A549 (cell line): ENCODE measurements at regions not wholly inside any gene's neighbourhood (a gene's known extent, or its start where the extent isn't known, plus 50 kb on each side); places are given as distances from the start of the nearest gene placed in this dataset.

Experiments
- ATAC-seq, 2 experiments: fragments of 200-7000 bp in 1 of 2; fragments of >200 bp in 1 of 2; cut with Nextera tagmentation in 1 of 2; cut with Tn5 transposase in 1 of 2; 3 replicates each; pipeline versions ENCODE4 v1.8.0 to v1.9.1; 2018 to 2020; ENCODE audit warnings: mild to moderate bottlenecking in 1 of 2, moderate library complexity in 1 of 2
- CTCF ChIA-PET: fragments of 300-600 bp; sonication (Branson Sonifier 250); formaldehyde crosslinking; extraction: SDS; loops from one replicate; lab custom pipeline; 2021; ENCODE audit warnings: antibody characterized with exemption, inconsistent platforms; lab: Yijun Ruan, JAX
- POLR2A ChIA-PET: fragments of 350-600 bp; formaldehyde crosslinking; extraction: SDS; loops from one replicate; lab custom pipeline; 2021; ENCODE audit warnings: antibody characterized with exemption, inconsistent platforms; lab: Yijun Ruan, JAX
- DNase-seq, 2 experiments: peaks; one replicate each; pipeline versions ENCODE4 v3.0.0 to v3.0.0-alpha.2; 2011 to 2016; ENCODE audit warnings: low read depth in 1 of 2, low spot score in 1 of 2
- FAIRE-seq: peaks from 2 replicates; lab custom pipeline; 2011; peaks lifted over from hg19 to GRCh38; lab: Jason Lieb, UNC
- H3K27ac ChIP-seq, 2 experiments: fragments of >200 bp; sonication (Bioruptor Twin); formaldehyde crosslinking; 3 replicates each; pipeline ENCODE4 v1.5.1; 2016 to 2017
- H3K4me1 ChIP-seq: fragments of >200 bp; sonication (Bioruptor Twin); formaldehyde crosslinking; 3 replicates; pipeline ENCODE4 v1.6.1; 2016
- H3K4me2 ChIP-seq: fragments of >200 bp; sonication (Bioruptor Twin); formaldehyde crosslinking; 3 replicates; pipeline ENCODE4 v1.6.1; 2016
- H3K4me3 ChIP-seq: fragments of >200 bp; sonication (Bioruptor Twin); formaldehyde crosslinking; 3 replicates; pipeline ENCODE4 v1.5.1; 2016
- H3K9me3 ChIP-seq: fragments of >200 bp; sonication (Bioruptor Twin); formaldehyde crosslinking; 3 replicates; pipeline ENCODE4 v1.6.1; 2016
- CBX2 ChIP-seq: fragments of 200-600 bp; sonication (generic); IDR thresholded peaks from 2 replicates; pipeline ENCODE4 v1.6.1; 2016; ENCODE audit warnings: low read depth, mild to moderate bottlenecking, borderline replicate concordance
- CBX8 ChIP-seq: fragments of 200-600 bp; sonication (generic); IDR thresholded peaks from 2 replicates; pipeline ENCODE4 v1.6.1; 2016
- CEBPB ChIP-seq, 2 experiments: fragments of >200 bp in 1 of 2; sonication (Bioruptor Twin) in 1 of 2; formaldehyde crosslinking in 1 of 2; IDR thresholded peaks; 2 replicates each; pipeline ENCODE4 v1.6.1; 2012 to 2016
- CHD2 ChIP-seq: fragments of 150-350 bp; IDR thresholded peaks from 2 replicates; pipeline ENCODE4 v1.6.1; 2014; ENCODE audit warnings: low read length; ENCODE audit not compliant: partially characterized antibody
- EHF ChIP-seq: fragments of 250-450 bp; sonication (Bioruptor Pico); IDR thresholded peaks from 2 replicates; pipeline ENCODE4 v1.5.0; 2020; ENCODE audit warnings: mild to moderate bottlenecking
- EP300 ChIP-seq, 2 experiments: fragments of >200 bp; sonication (Bioruptor Twin); formaldehyde crosslinking; IDR thresholded peaks; 2 replicates in 1 of 2; 3 replicates in 1 of 2; pipeline ENCODE4 v1.6.1; 2016 to 2017
- FOSB ChIP-seq: fragments of 250-450 bp; sonication (Bioruptor Pico); IDR thresholded peaks from 2 replicates; pipeline ENCODE4 v1.5.0; 2020; ENCODE audit warnings: mild to moderate bottlenecking, moderate library complexity
- FOSL2 ChIP-seq, 2 experiments: fragments of 450-650 bp in 1 of 2; fragments of >200 bp in 1 of 2; sonication (Bioruptor Twin) in 1 of 2; formaldehyde crosslinking; IDR thresholded peaks; 2 replicates each; pipeline versions ENCODE4 v1.5.0 to v1.6.1; 2016 to 2020; ENCODE audit warnings: mild to moderate bottlenecking in 1 of 2, moderate library complexity in 1 of 2
- HEYL ChIP-seq: fragments of 250-450 bp; sonication (Bioruptor Pico); IDR thresholded peaks from 2 replicates; pipeline ENCODE4 v1.8.0; 2021; ENCODE audit warnings: mild to moderate bottlenecking, moderate library complexity
- HOXA7 ChIP-seq: fragments of 250-450 bp; sonication (Bioruptor Pico); IDR thresholded peaks from 2 replicates; pipeline ENCODE4 v1.5.0; 2020; ENCODE audit warnings: mild to moderate bottlenecking, moderate library complexity
- HOXB13 ChIP-seq: fragments of 250-450 bp; sonication (Bioruptor Pico); IDR thresholded peaks from 2 replicates; pipeline ENCODE4 v1.5.0; 2020; ENCODE audit warnings: low read depth, mild to moderate bottlenecking, moderate library complexity
- JUNB ChIP-seq: fragments of >200 bp; sonication (Bioruptor Twin); formaldehyde crosslinking; IDR thresholded peaks from 2 replicates; pipeline ENCODE4 v1.6.1; 2016
- KDM5A ChIP-seq: fragments of 200-600 bp; sonication (generic); IDR thresholded peaks from 2 replicates; pipeline ENCODE4 v1.6.1; 2016; ENCODE audit warnings: antibody characterized with exemption, mild to moderate bottlenecking
- MAZ ChIP-seq: fragments of 150-350 bp; IDR thresholded peaks from 2 replicates; pipeline ENCODE4 v1.6.1; 2014; ENCODE audit warnings: antibody characterized with exemption, low read depth, low read length, borderline replicate concordance
- POLR2AphosphoS2 ChIP-seq: conservative IDR thresholded peaks from 2 replicates; pipeline ENCODE4 v1.6.1; 2012; ENCODE audit warnings: low read length, improper control_type of control experiment, inconsistent platforms
- RCOR1 ChIP-seq: fragments of 150-350 bp; IDR thresholded peaks from 2 replicates; pipeline ENCODE4 v1.6.1; 2014; ENCODE audit warnings: antibody characterized with exemption, low read length, low read depth
- RNF2 ChIP-seq: fragments of 200-600 bp; sonication (generic); IDR thresholded peaks from 2 replicates; pipeline ENCODE4 v1.6.1; 2016; ENCODE audit warnings: low read depth, mild to moderate bottlenecking, antibody characterized with exemption, moderate library complexity, borderline replicate concordance
- SMC3 ChIP-seq: fragments of >200 bp; sonication (Bioruptor Twin); formaldehyde crosslinking; IDR thresholded peaks from 3 replicates; pipeline ENCODE4 v1.6.1; 2018; ENCODE audit warnings: inconsistent platforms
- SREBF2 ChIP-seq: fragments of 450-650 bp; IDR thresholded peaks from 2 replicates; pipeline ENCODE4 v1.6.1; 2014; ENCODE audit warnings: mild to moderate bottlenecking, moderate library complexity
- TFCP2L1 ChIP-seq: fragments of 250-450 bp; sonication (Bioruptor Pico); IDR thresholded peaks from 2 replicates; pipeline ENCODE4 v1.5.0; 2021; ENCODE audit warnings: mild to moderate bottlenecking
- TP53 ChIP-seq: fragments of 250-450 bp; sonication (Bioruptor Pico); IDR thresholded peaks from 2 replicates; pipeline ENCODE4 v1.5.0; 2021; ENCODE audit warnings: mild to moderate bottlenecking, moderate library complexity
- ZSCAN20 ChIP-seq: fragments of 250-450 bp; sonication (Bioruptor Pico); IDR thresholded peaks from 2 replicates; pipeline ENCODE4 v1.8.0; 2022; ENCODE audit warnings: mild to moderate bottlenecking, moderate library complexity
- WGBS: methylation state at CpG from one replicate; pipeline ENCODE4 v1.1.6; 2017; ENCODE audit errors: missing lambda C conversion rate; 5-methylcytosine and 5-hydroxymethylcytosine counted together
- TF ChIP-seq, protein P1 (sequence below): fragments of 450-650 bp; IDR thresholded peaks from 2 replicates; pipeline ENCODE4 v1.6.1; 2014; ENCODE audit warnings: antibody characterized with exemption
- TF ChIP-seq, protein P2 (sequence below): fragments of >200 bp; sonication (Bioruptor Twin); formaldehyde crosslinking; IDR thresholded peaks from 3 replicates; pipeline ENCODE4 v1.5.1; 2016
- TF ChIP-seq, protein P3 (sequence below): fragments of >200 bp; sonication (Bioruptor Twin); formaldehyde crosslinking; IDR thresholded peaks from 2 replicates; pipeline ENCODE4 v1.6.1; 2016
- TF ChIP-seq, protein P4 (sequence below): fragments of 150-350 bp; IDR thresholded peaks from 2 replicates; pipeline ENCODE4 v1.6.1; 2014; ENCODE audit warnings: low read depth, mild to moderate bottlenecking, low read length

DNA sequence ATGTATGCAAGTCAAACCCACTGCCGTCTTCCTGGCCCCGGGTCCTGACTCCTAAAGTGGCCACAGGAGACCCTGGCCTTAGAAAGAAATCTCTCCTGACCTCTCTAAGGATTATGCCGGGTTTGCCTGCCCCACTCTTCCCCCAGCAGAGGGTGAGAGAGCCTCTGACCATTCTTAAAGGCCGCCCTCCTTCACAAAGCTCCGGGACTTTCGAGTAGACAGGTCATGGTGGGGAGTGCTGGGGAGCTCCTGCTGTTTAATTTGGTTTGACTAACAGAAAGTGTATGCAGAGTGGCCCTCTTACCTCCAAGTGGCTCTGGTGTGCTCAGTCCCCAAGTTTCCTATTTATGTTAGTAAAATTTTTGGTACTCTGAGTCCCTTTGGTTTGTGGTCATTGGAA, 111.8 kb downstream of the LRRC70 start:
- no peak for TF ChIP-seq HOXB13 (CRISPR knock-in tag)
- no peak for TF ChIP-seq HOXA7 (CRISPR knock-in tag)
- TF ChIP-seq FOSL2 (IDR thresholded peaks at IDR 0.05): no peak
- TF ChIP-seq FOSL2 (CRISPR knock-in tag; IDR thresholded peaks at IDR 0.05): no peak
- TF ChIP-seq ZSCAN20 (CRISPR knock-in tag): no peak
- TF ChIP-seq, protein P1, sequence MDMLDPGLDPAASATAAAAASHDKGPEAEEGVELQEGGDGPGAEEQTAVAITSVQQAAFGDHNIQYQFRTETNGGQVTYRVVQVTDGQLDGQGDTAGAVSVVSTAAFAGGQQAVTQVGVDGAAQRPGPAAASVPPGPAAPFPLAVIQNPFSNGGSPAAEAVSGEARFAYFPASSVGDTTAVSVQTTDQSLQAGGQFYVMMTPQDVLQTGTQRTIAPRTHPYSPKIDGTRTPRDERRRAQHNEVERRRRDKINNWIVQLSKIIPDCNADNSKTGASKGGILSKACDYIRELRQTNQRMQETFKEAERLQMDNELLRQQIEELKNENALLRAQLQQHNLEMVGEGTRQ: no peak
- TF ChIP-seq, protein P2, sequence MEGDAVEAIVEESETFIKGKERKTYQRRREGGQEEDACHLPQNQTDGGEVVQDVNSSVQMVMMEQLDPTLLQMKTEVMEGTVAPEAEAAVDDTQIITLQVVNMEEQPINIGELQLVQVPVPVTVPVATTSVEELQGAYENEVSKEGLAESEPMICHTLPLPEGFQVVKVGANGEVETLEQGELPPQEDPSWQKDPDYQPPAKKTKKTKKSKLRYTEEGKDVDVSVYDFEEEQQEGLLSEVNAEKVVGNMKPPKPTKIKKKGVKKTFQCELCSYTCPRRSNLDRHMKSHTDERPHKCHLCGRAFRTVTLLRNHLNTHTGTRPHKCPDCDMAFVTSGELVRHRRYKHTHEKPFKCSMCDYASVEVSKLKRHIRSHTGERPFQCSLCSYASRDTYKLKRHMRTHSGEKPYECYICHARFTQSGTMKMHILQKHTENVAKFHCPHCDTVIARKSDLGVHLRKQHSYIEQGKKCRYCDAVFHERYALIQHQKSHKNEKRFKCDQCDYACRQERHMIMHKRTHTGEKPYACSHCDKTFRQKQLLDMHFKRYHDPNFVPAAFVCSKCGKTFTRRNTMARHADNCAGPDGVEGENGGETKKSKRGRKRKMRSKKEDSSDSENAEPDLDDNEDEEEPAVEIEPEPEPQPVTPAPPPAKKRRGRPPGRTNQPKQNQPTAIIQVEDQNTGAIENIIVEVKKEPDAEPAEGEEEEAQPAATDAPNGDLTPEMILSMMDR: no peak
- no peak for TF ChIP-seq SMC3
- no peak for TF ChIP-seq KDM5A
- TF ChIP-seq JUNB: no peak
- no peak for TF ChIP-seq TP53 (CRISPR knock-in tag)
- TF ChIP-seq POLR2AphosphoS2: no peak
- H3K27ac ChIP-seq: 0 out of 6 replicates have a peak overlapping the region, but pooled peaks of 1 of the 2 experiments have one; percentile 39
- no peaks in the 10 kb centered on the region for H3K4me1 ChIP-seq
- ChIA-PET CTCF (interaction anchor here (1.4 kb wide), 1 partner anchor 9 kb away, joined by 3 read pairs; no protein-coding TSS in a partner anchor), POLR2A (no interaction called here)
- ATAC-seq (peak; percentile 43 to 46; a peak in 4 of 6 replicates), FAIRE-seq (no peak), DNase-seq (no peak)
- H3K9me3 ChIP-seq: peaks cover 7% of the 10 kb centered on the region; the same call in 1 of the 3 replicates
- 0 out of 3 replicates have a peak overlapping the region, but pooled peaks have one; percentile 5 for H3K4me2 ChIP-seq
- H3K4me3 ChIP-seq: no peak overlapping the region
- 58% methylated on average over 6 of the region's 6 CpGs for WGBS

DNA sequence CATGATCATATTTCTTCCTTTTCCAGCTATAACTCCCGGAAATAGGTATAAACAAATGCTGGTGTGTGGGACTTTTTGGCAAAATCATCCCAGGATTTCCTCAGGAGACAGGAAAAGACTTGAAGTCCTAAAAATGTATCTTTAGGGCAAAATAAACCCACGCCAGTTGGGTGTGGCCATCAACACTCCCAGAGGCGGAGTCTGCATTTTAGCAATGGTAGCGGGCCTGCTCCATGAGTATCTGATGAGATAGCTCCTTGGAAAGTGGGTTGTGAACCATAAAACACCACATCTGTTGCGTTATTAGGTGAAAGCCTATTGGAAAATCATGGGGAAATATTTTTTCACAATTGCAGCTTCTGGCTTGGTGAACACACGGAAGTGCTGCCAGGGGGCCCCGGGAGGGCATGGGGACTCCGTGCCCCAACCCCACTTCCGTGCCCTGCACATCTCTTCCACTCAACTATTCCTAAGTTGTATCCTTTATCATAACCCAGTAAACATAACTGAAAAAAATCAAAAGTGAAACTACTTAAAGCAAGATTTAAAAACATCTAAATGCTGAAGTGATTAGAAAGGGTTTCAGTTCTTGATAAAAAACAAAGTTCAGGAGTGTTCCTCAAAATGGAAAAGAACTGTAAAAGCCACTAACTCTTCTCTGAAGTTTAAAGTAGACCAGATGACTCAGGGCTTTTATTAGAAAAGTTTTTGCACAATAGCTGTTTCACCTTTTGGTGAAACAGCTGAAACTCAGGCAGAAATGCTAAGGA, 111.2 kb downstream of the LRRC70 start:
- CTCF ChIA-PET: interaction anchor here (1.4 kb wide), 1 partner anchor 9 kb away, joined by 3 read pairs; no protein-coding TSS in a partner anchor

DNA sequence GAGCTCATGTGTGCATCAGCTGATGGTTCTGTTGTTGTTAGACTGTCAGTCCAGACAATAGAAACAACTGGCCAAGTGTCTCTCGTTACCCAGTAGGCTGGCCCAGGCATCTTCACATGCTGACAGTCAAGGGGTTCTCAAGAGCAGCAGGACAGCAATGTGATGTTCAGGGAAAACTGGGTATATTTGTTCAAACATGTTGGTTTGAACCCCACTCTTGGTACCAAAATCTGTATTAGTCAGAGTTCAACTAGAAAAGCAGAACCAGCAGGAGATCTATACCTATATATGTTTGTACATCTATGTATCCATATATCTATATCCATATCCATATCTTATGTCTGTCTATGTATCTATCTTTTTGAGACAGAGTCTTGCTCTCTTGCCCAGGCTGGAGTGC, 108.1 kb downstream of the LRRC70 start:
- CTCF ChIA-PET: no interaction called here
- no peak for TF ChIP-seq CBX8
- TF ChIP-seq, protein P3, sequence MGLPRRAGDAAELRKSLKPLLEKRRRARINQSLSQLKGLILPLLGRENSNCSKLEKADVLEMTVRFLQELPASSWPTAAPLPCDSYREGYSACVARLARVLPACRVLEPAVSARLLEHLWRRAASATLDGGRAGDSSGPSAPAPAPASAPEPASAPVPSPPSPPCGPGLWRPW: no peak
- TF ChIP-seq KDM5A: no peak
- no peak for TF ChIP-seq CHD2
- TF ChIP-seq CEBPB (IDR thresholded peaks at IDR 0.05): no peak
- TF ChIP-seq EP300 (IDR thresholded peaks at IDR 0.05): no peak
- no peak for TF ChIP-seq RNF2
- no peak for TF ChIP-seq TFCP2L1
- TF ChIP-seq, protein P4, sequence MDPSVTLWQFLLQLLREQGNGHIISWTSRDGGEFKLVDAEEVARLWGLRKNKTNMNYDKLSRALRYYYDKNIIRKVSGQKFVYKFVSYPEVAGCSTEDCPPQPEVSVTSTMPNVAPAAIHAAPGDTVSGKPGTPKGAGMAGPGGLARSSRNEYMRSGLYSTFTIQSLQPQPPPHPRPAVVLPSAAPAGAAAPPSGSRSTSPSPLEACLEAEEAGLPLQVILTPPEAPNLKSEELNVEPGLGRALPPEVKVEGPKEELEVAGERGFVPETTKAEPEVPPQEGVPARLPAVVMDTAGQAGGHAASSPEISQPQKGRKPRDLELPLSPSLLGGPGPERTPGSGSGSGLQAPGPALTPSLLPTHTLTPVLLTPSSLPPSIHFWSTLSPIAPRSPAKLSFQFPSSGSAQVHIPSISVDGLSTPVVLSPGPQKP: no peak
- no peak for TF ChIP-seq MAZ
- no peak for TF ChIP-seq FOSB (CRISPR knock-in tag)
- TF ChIP-seq HEYL: no peak
- TF ChIP-seq EHF: no peak
- no peak for TF ChIP-seq HOXB13 (CRISPR knock-in tag)
- no peak for TF ChIP-seq RCOR1
- no peak for TF ChIP-seq SREBF2
- TF ChIP-seq CBX2: no peak
- Histone ChIP-seq H3K4me1 (no peaks in the 10 kb centered on the region), H3K9me3 (peaks cover 7% of the 10 kb centered on the region; the same call in 1 of the 3 replicates), H3K27ac (no peak overlapping the region), H3K4me3 (no peak overlapping the region), H3K4me2 (no peak overlapping the region)
- ATAC-seq (no peak), DNase-seq (no peak), FAIRE-seq (no peak)
- 9% methylated on average over 1 of the region's 1 CpG for WGBS
- POLR2A ChIA-PET: no interaction called here

More for the DNA sequence above, 111.2 kb downstream of the LRRC70 start:
- no peaks in the 10 kb centered on the region for H3K4me1 ChIP-seq
- 0 out of 6 replicates have a peak overlapping the region, but pooled peaks of 1 of the 2 experiments have one; percentile 39 for H3K27ac ChIP-seq
- 0 out of 3 replicates have a peak overlapping the region, but pooled peaks have one; percentile 5 for H3K4me2 ChIP-seq
- no peak for TF ChIP-seq RCOR1
- 70% methylated on average over 9 of the region's 9 CpGs for WGBS
- H3K4me3 ChIP-seq: no peak overlapping the region
- DNase-seq (no peak), ATAC-seq (no peak), FAIRE-seq (no peak)
- H3K9me3 ChIP-seq: peaks cover 7% of the 10 kb centered on the region; the same call in 1 of the 3 replicates
- POLR2A ChIA-PET: no interaction called here
